Fibroblast of lung (primary cell): ENCODE measurements at regions not wholly inside any gene's neighbourhood (a gene's known extent, or its start where the extent isn't known, plus 50 kb on each side); places are given as distances from the start of the nearest gene placed in this dataset.

ENCODE experiments used
- CTCF ChIP-seq, 2 donors: IDR thresholded peaks in 1 of 2; conservative IDR thresholded peaks in 1 of 2; 1 replicate in 1 of 2; 2 replicates in 1 of 2; pipeline ENCODE4 v1.5.1; 2011 to 2012; ENCODE audit warnings: low read length in 2 of 2, control low read depth in 1 of 2, inconsistent platforms in 1 of 2, low read depth in 1 of 2, mild to moderate bottlenecking in 1 of 2
- EZH2 ChIP-seq: IDR thresholded peaks from 2 replicates; pipeline ENCODE4 v1.5.1; 2012; ENCODE audit warnings: low read length, control low read depth, mild to moderate bottlenecking; ENCODE audit errors: missing control alignments

- TF ChIP-seq CTCF (conservative IDR thresholded peaks at IDR 0.05 in 1 of 2, IDR thresholded peaks at IDR 0.05 in 1 of 2; ENCODE audit: low read depth in 1 of 2, low read length in 2 of 2) (no peak), EZH2 (no peak)
Measured at GRCh38 chrX:40439625-40440532, 140.9 kb upstream of the ATP6AP2 start.
